GM23248 (cell line): ENCODE measurements at regions not wholly inside any gene's neighbourhood (a gene's known extent, or its start where the extent isn't known, plus 50 kb on each side); places are given as distances from the start of the nearest gene placed in this dataset.

Experiments used
- DNase-seq: peaks from one replicate; pipeline ENCODE4 v3.0.0-alpha.2; 2015
- H2AFZ ChIP-seq: fragments of 200-600 bp; sonication (generic); 2 replicates; pipeline ENCODE4 v1.6.1; 2016; ENCODE audit warnings: antibody characterized with exemption
- H3F3A ChIP-seq: fragments of 200-600 bp; sonication (generic); 2 replicates; pipeline ENCODE4 v1.6.1; 2016; ENCODE audit warnings: mild to moderate bottlenecking, antibody characterized with exemption, mixed run types; ENCODE audit not compliant: insufficient read depth
- H3K27ac ChIP-seq: fragments of 200-600 bp; sonication (generic); 2 replicates; pipeline ENCODE4 v1.5.1; 2016; ENCODE audit warnings: mild to moderate bottlenecking
- H3K27me3 ChIP-seq: fragments of 200-600 bp; sonication (generic); replicated peaks from 2 replicates; pipeline ENCODE4 v1.6.1; 2016; ENCODE audit warnings: mild to moderate bottlenecking; ENCODE audit not compliant: insufficient read depth
- H3K36me3 ChIP-seq: fragments of 200-600 bp; sonication (generic); 2 replicates; pipeline ENCODE4 v1.6.1; 2016; ENCODE audit warnings: low read depth, mild to moderate bottlenecking
- H3K4me1 ChIP-seq: fragments of 200-600 bp; sonication (generic); 2 replicates; pipeline ENCODE4 v1.6.1; 2016; ENCODE audit warnings: mild to moderate bottlenecking; ENCODE audit not compliant: insufficient read depth
- H3K4me2 ChIP-seq: fragments of 200-600 bp; sonication (generic); one replicate; pipeline ENCODE4 v1.6.1; 2016; ENCODE audit warnings: mild to moderate bottlenecking; ENCODE audit not compliant: unreplicated experiment
- H3K4me3 ChIP-seq: fragments of 200-600 bp; sonication (generic); 2 replicates; pipeline ENCODE4 v1.5.1; 2016; ENCODE audit warnings: mild to moderate bottlenecking
- H3K79me2 ChIP-seq: fragments of 200-600 bp; sonication (generic); 2 replicates; pipeline ENCODE4 v1.6.1; 2016; ENCODE audit warnings: mild to moderate bottlenecking; ENCODE audit not compliant: insufficient read depth
- H3K9ac ChIP-seq: fragments of 200-600 bp; sonication (generic); 2 replicates; pipeline ENCODE4 v1.6.1; 2016; ENCODE audit warnings: mild to moderate bottlenecking
- H3K9me2 ChIP-seq: fragments of 200-600 bp; sonication (generic); 2 replicates; pipeline ENCODE4 v1.6.1; 2016; ENCODE audit warnings: mixed run types, mild to moderate bottlenecking, moderate library complexity; ENCODE audit not compliant: insufficient read depth
- H3K9me3 ChIP-seq: fragments of 200-600 bp; sonication (generic); one replicate; pipeline ENCODE4 v1.6.1; 2017; ENCODE audit warnings: low read depth
- H4K20me1 ChIP-seq: fragments of 200-600 bp; sonication (generic); 2 replicates; pipeline ENCODE4 v1.6.0; 2016; ENCODE audit not compliant: insufficient read depth
- EZH2 ChIP-seq: fragments of 200-600 bp; sonication (generic); IDR thresholded peaks from 2 replicates; pipeline ENCODE4 v1.6.1; 2018; ENCODE audit warnings: antibody characterized with exemption, mild to moderate bottlenecking; ENCODE audit not compliant: insufficient read depth, poor library complexity, severe bottlenecking
- EZH2phosphoT487 ChIP-seq: fragments of 200-600 bp; sonication (generic); IDR thresholded peaks from 2 replicates; pipeline ENCODE4 v1.6.1; 2018; ENCODE audit warnings: antibody characterized with exemption, moderate library complexity, mild to moderate bottlenecking, low read depth; ENCODE audit not compliant: insufficient read depth
- WGBS, 2 experiments: methylation state at CpG; one replicate each; pipeline ENCODE4 v1.1.6; 2015 to 2017; ENCODE audit warnings: low lambda C conversion rate in 2 of 2, low coverage in 1 of 2; ENCODE audit errors: missing lambda C conversion rate in 2 of 2; 5-methylcytosine and 5-hydroxymethylcytosine counted together
- in situ Hi-C: fragments of 300-500 bp; cut with MboI; formaldehyde crosslinking; loops from 2 replicates; pipeline ENCODE4 v1.15.0; 2020

GRCh38 chr10:118903691-118904090 lies 125.8 kb upstream of the NANOS1 start:
- Histone ChIP-seq H2AFZ (no peak overlapping the region), H3F3A (no peaks in the 10 kb centered on the region), H3K9me3 (no peaks in the 10 kb centered on the region), H4K20me1 (no peaks in the 10 kb centered on the region), H3K4me2 (no peak overlapping the region), H3K79me2 (no peaks in the 10 kb centered on the region), H3K27ac (no peak overlapping the region), H3K36me3 (no peaks in the 10 kb centered on the region), H3K4me3 (no peak overlapping the region), H3K27me3 (peaks cover 10% of the 10 kb centered on the region; the same call in 1 of the 2 replicates), H3K4me1 (no peaks in the 10 kb centered on the region), H3K9ac (no peak overlapping the region), H3K9me2 (no peaks in the 10 kb centered on the region)
- no peak for TF ChIP-seq EZH2phosphoT487
- TF ChIP-seq EZH2 = no peak
- no peak for DNase-seq
- in situ Hi-C loops = no loop called here

- Histone ChIP-seq H3K9me3 (no peaks in the 10 kb centered on the region), H3K4me3 (no peak overlapping the region), H4K20me1 (no peaks in the 10 kb centered on the region), H3K27me3 (peaks cover 10% of the 10 kb centered on the region; the same call in 1 of the 2 replicates), H3K36me3 (no peaks in the 10 kb centered on the region), H2AFZ (no peak overlapping the region), H3K9me2 (no peaks in the 10 kb centered on the region), H3K4me2 (no peak overlapping the region), H3K9ac (no peak overlapping the region), H3F3A (no peaks in the 10 kb centered on the region), H3K4me1 (no peaks in the 10 kb centered on the region), H3K79me2 (no peaks in the 10 kb centered on the region), H3K27ac (no peak overlapping the region)
- in situ Hi-C loops = no loop called here
- DNase-seq = no peak
- WGBS, 2 experiments = 72 to 76% methylated on average over 8 of the region's 8 CpGs
- TF ChIP-seq EZH2phosphoT487 (no peak), EZH2 (no peak)
Observed at GRCh38 chr10:118904286-118904685, 125.2 kb upstream of the NANOS1 start.

GRCh38 chr10:118907051-118907450 lies 122.5 kb upstream of the NANOS1 start:
- no peaks in the 10 kb centered on the region for H3K79me2 ChIP-seq
- H4K20me1 ChIP-seq = no peaks in the 10 kb centered on the region
- 85 to 87% methylated on average over 5 of the region's 5 CpGs for whole genome bisulfite sequencing, 2 experiments
- in situ Hi-C loops = no loop called here
- H3F3A ChIP-seq = no peaks in the 10 kb centered on the region; the same call in 1 of the 2 replicates
- H3K4me1 ChIP-seq = peaks cover 12% of the 10 kb centered on the region
- no peak overlapping the region for H3K9ac ChIP-seq
- H3K9me2 ChIP-seq = no peaks in the 10 kb centered on the region
- H2AFZ ChIP-seq = no peak overlapping the region
- no peak for DNase-seq
- no peak overlapping the region for H3K27ac ChIP-seq
- H3K27me3 ChIP-seq = 0 out of 2 replicates have a peak, but pooled peaks cover 3% of the 10 kb centered on the region
- no peak overlapping the region for H3K4me2 ChIP-seq
- no peaks in the 10 kb centered on the region for H3K9me3 ChIP-seq
- TF ChIP-seq EZH2 = no peak
- TF ChIP-seq EZH2phosphoT487 = no peak
- no peak overlapping the region for H3K4me3 ChIP-seq
- H3K36me3 ChIP-seq = no peaks in the 10 kb centered on the region

GRCh38 chr10:118908557-118909256 lies 120.8 kb upstream of the NANOS1 start:
- Histone ChIP-seq H3K27ac (no peak overlapping the region), H4K20me1 (no peaks in the 10 kb centered on the region), H2AFZ (no peak overlapping the region), H3K4me2 (no peak overlapping the region), H3K9me3 (no peaks in the 10 kb centered on the region), H3K9me2 (no peaks in the 10 kb centered on the region), H3K27me3 (no peaks in the 10 kb centered on the region), H3K79me2 (no peaks in the 10 kb centered on the region), H3K4me1 (peaks cover 12% of the 10 kb centered on the region), H3K9ac (no peak overlapping the region), H3F3A (no peaks in the 10 kb centered on the region; the same call in 1 of the 2 replicates), H3K36me3 (no peaks in the 10 kb centered on the region), H3K4me3 (no peak overlapping the region)
- TF ChIP-seq EZH2 = no peak
- no peak for TF ChIP-seq EZH2phosphoT487
- 12 to 14% methylated on average over 16 of the region's 16 CpGs for WGBS, 2 experiments
- peak; percentile 7 for DNase-seq
- in situ Hi-C loops = no loop called here

- no peak for DNase-seq
- WGBS, 2 experiments = 97 to 99% methylated on average over 7 of the region's 7 CpGs
- no peak overlapping the region for H3K4me3 ChIP-seq
- no peaks in the 10 kb centered on the region for H3K36me3 ChIP-seq
- no peak overlapping the region for H3K9ac ChIP-seq
- H3K27me3 ChIP-seq = no peaks in the 10 kb centered on the region
- peaks cover 12% of the 10 kb centered on the region for H3K4me1 ChIP-seq
- no peak overlapping the region for H3K27ac ChIP-seq
- no peak overlapping the region for H2AFZ ChIP-seq
- no peaks in the 10 kb centered on the region for H3K79me2 ChIP-seq
- TF ChIP-seq EZH2 (no peak), EZH2phosphoT487 (no peak)
- no peaks in the 10 kb centered on the region for H3K9me2 ChIP-seq
- no peaks in the 10 kb centered on the region for H4K20me1 ChIP-seq
- H3K9me3 ChIP-seq = no peaks in the 10 kb centered on the region
- H3K4me2 ChIP-seq = no peak overlapping the region
- in situ Hi-C loops = no loop called here
- no peaks in the 10 kb centered on the region; the same call in 1 of the 2 replicates for H3F3A ChIP-seq
Observed at GRCh38 chr10:118910702-118911101, 118.8 kb upstream of the NANOS1 start.
